Heart left ventricle (tissue), 13 donors: ENCODE measurements at regions not wholly inside any gene's neighbourhood (a gene's known extent, or its start where the extent isn't known, plus 50 kb on each side); places are given as distances from the start of the nearest gene placed in this dataset.

Experiments
- CTCF ChIP-seq, 12 donors: fragments of 200-600 bp; sonication (generic) in 4 of 12; IDR thresholded peaks; one replicate each; pipeline versions ENCODE4 v1.5.0 to v1.8.0; 2018 to 2022; ENCODE audit warnings: antibody characterized with exemption in 12 of 12, mild to moderate bottlenecking in 5 of 12
- POLR2A ChIP-seq, 2 donors: fragments of 450-650 bp; IDR thresholded peaks; one replicate each; pipeline ENCODE4 v1.6.1; 2017; ENCODE audit warnings: antibody characterized with exemption in 2 of 2, mild to moderate bottlenecking in 2 of 2, moderate library complexity in 2 of 2
- donor health status: ischemic (EF 13 %, LVEDD 7.1; RV severe dilation, severe dysfunction).
- donor health status: DM: no; HTN: yes; CAD: no.
- donor health status: DM: no; HTN: no; CAD: no.
- donor health status: ischemic (EF 25% LVEDD 6.9; RV normal size, moderate dysfunction).
- donor health status: ischemic (EF 25% LVEDD 5.7; RV mildly dilated, moderate dysfunction).
- donor health status: ischemic (EF 35%, LVEDD 5.7; RV mildly dilated, moderate dysfunction).
- donor health status: nonischemic (EF 11% LVEDD 7.7; RV severe dilation, severe dysfunction).
- donor health status: DM: yes; HTN: yes; CAD: no.
- donor health status: PGD.
- donor health status: ischemic (EF 29% LVEDD 5.4; RV normal size, mild dysfunction).
- donor health status: nonischemic (EF 23%, LVEDD 6.1; RV moderate dilation, normal function).

- TF ChIP-seq CTCF (IDR thresholded peaks at IDR 0.05), result no peak
- TF ChIP-seq POLR2A (IDR thresholded peaks at IDR 0.05), result no peak
These were observed 86.0 kb downstream of the GCNT4 start for GRCh38 chr5:74966141-74967026.
